ENCODE measurements at regions not wholly inside any gene's neighbourhood (a gene's known extent, or its start where the extent isn't known, plus 50 kb on each side); places are given as distances from the start of the nearest gene placed in this dataset.

DNA sequence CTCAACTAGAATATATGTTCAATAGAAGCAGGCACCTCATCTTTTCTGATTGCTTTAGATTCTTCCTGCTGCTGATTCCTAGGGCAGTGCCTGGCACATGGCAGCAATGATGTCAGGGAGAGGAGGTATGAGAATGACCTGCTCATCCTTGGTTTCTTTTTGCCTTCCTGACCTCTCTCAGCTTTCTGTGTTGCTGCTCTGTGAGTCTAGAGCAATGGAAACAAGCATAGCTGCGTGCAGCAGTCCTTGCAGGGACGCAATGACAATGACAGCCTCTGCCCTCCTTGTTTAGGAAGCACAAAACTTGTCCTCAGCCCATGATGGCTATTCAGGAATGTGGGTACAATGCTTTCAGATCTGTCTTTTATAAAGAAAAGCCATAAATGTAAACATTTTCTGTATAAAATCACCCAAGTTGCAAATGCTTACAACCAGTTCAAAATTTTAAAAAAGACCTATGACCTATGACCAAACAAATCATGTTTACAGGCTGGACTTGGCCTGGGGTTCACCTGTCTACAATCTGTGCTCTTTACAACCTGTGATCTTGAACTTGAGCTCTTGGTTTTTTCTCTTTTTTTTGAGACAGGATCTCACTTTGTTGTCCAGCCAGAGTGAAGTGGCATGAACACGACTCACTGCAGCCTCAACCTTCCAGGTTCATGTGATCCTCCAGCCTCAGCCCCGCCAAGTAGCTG, 549.4 kb upstream of the ATP2B1 start:
- POLR2A ChIA-PET = no interaction called here
- no peaks in the 10 kb centered on the region for H3K36me3 ChIP-seq (ENCODE audit: control insufficient read depth in 2 of 2, insufficient read depth in 2 of 2, low read length in 1 of 2)
- RAD21 ChIA-PET (ENCODE audit: unreplicated experiment) = no interaction called here
- TF ChIP-seq WRNIP1 (IDR thresholded peaks at IDR 0.05; ENCODE audit: borderline replicate concordance, low read depth, low read length) = no peak
- CTCF ChIA-PET = interaction anchor here (1.0 kb wide), 1 partner anchor 13 kb away, joined by 3 read pairs; no protein-coding TSS in a partner anchor
- DNase-seq (ENCODE audit: low read depth, low spot score) (no peak), ATAC-seq (no peak), FAIRE-seq (no peak)
- H3K4me2 ChIP-seq (ENCODE audit: control insufficient read depth, insufficient read depth) = no peak overlapping the region
- 68% methylated on average over 4 of the region's 4 CpGs for WGBS (ENCODE audit: insufficient coverage, insufficient replicate concordance, low lambda C conversion rate, missing lambda C conversion rate)
- peaks cover 5% of the 10 kb centered on the region; the same call in 1 of the 2 replicates for H3K4me1 ChIP-seq (ENCODE audit: control insufficient read depth, insufficient read depth, low read length)
- H3K27ac ChIP-seq (ENCODE audit: control insufficient read depth, insufficient read depth) = no peak overlapping the region
- SMC1A ChIA-PET (ENCODE audit: uncharacterized antibody, unreplicated experiment) = interaction anchor here (1.2 kb wide), 1 partner anchor 660 kb away, joined by 3 read pairs; no protein-coding TSS in a partner anchor
- H2AFZ ChIP-seq (ENCODE audit: control insufficient read depth, low read depth, low read length) = no peak overlapping the region
- H3K9ac ChIP-seq (ENCODE audit: control insufficient read depth, insufficient read depth, low read length) = no peak overlapping the region
- intact Hi-C loops (cut with micrococcal nuclease; ENCODE audit: unreplicated experiment) (no loop called here), in situ Hi-C loops (cut with MboI) (loop anchor here (10.0 kb wide), 1 partner anchor 713 kb away; no protein-coding TSS in a partner anchor)
- H3K79me2 ChIP-seq (ENCODE audit: control insufficient read depth, insufficient read depth, low read length) = no peaks in the 10 kb centered on the region
- no peaks in the 10 kb centered on the region for H3K27me3 ChIP-seq (replicated peaks in 1 of 2; ENCODE audit: control insufficient read depth in 2 of 2, insufficient read depth in 2 of 2, low read length in 1 of 2)
- H3K9me3 ChIP-seq (replicated peaks; ENCODE audit: control insufficient read depth, insufficient read depth, low read length) = no peaks in the 10 kb centered on the region
- H3K4me3 ChIP-seq = no peak overlapping the region
- no peaks in the 10 kb centered on the region for H4K20me1 ChIP-seq (ENCODE audit: control insufficient read depth, insufficient read depth)
- BruUV-seq (replicated peaks) = no TSS peak

DNA sequence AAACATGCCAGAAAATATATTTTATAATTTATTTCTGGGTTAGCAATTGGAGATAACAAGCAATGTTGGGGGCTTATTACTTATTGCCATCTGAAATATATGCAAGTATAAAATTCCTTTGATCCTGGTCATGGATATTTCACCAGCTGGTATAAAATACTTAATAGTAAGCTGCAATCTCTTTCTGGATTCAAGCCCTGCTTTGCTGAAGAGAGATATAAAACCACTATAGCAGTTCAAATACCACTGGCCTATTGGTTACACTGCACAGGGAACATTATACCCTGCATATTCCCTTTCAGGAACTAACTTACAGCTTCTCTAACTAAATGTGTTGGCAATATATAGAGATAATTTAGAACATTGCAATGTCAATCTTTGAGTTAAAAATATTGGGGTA, 546.2 kb upstream of the ATP2B1 start:
- Histone ChIP-seq H3K4me1 (ENCODE audit: control insufficient read depth, insufficient read depth, low read length) (peaks cover 5% of the 10 kb centered on the region; the same call in 1 of the 2 replicates), H3K9ac (ENCODE audit: control insufficient read depth, insufficient read depth, low read length) (no peak overlapping the region), H2AFZ (ENCODE audit: control insufficient read depth, low read depth, low read length) (no peak overlapping the region), H3K79me2 (ENCODE audit: control insufficient read depth, insufficient read depth, low read length) (no peaks in the 10 kb centered on the region), H3K27ac (ENCODE audit: control insufficient read depth, insufficient read depth) (no peak overlapping the region), H4K20me1 (ENCODE audit: control insufficient read depth, insufficient read depth) (no peaks in the 10 kb centered on the region), H3K4me2 (ENCODE audit: control insufficient read depth, insufficient read depth) (no peak overlapping the region), H3K9me3 (replicated peaks; ENCODE audit: control insufficient read depth, insufficient read depth, low read length) (no peaks in the 10 kb centered on the region; the same call in 2 of the 3 replicates), H3K4me3 (no peak overlapping the region), H3K36me3 (ENCODE audit: control insufficient read depth in 2 of 2, insufficient read depth in 2 of 2, low read length in 1 of 2) (no peaks in the 10 kb centered on the region), H3K27me3 (replicated peaks in 1 of 2; ENCODE audit: control insufficient read depth in 2 of 2, insufficient read depth in 2 of 2, low read length in 1 of 2) (no peaks in the 10 kb centered on the region)
- RAD21 ChIA-PET (ENCODE audit: unreplicated experiment) = no interaction called here
- no peak for FAIRE-seq
- ATAC-seq = no peak
- intact Hi-C loops (cut with micrococcal nuclease; ENCODE audit: unreplicated experiment) (loop anchor here (1.0 to 5.0 kb wide), 3 partner anchors 152 to 711 kb away; partner anchors contain the start of gene ATP2B1), in situ Hi-C loops (cut with MboI) (loop anchor here (10.0 kb wide), 1 partner anchor 710 kb away; no protein-coding TSS in a partner anchor)
- DNase-seq (ENCODE audit: low read depth, low spot score) = no peak
- BruUV-seq (replicated peaks) = no TSS peak
- SMC1A ChIA-PET (ENCODE audit: uncharacterized antibody, unreplicated experiment) = interaction anchor here (0.5 to 1.1 kb wide), 3 partner anchors 88 to 633 kb away, joined by 3 to 5 read pairs (median 3); no protein-coding TSS in a partner anchor
- CTCF ChIA-PET = interaction anchor here (0.6 kb wide), 1 partner anchor 712 kb away, joined by 3 read pairs; no protein-coding TSS in a partner anchor
- POLR2A ChIA-PET = no interaction called here
- TF ChIP-seq JUND (IDR thresholded peaks at IDR 0.05; ENCODE audit: low read depth, low read length) (no peak), EP300 (IDR thresholded peaks at IDR 0.05; ENCODE audit: borderline replicate concordance in 1 of 2, control insufficient read depth in 1 of 2, low read depth in 2 of 2, low read length in 2 of 2) (no peak), TBL1XR1 (IDR thresholded peaks at IDR 0.05; ENCODE audit: low read depth, low read length) (no peak), SREBF1 (IDR thresholded peaks at IDR 0.05; ENCODE audit: low read length) (no peak), STAT1 (conservative IDR thresholded peaks at IDR 0.05) (no peak)
- TF ChIP-seq, protein P1, sequence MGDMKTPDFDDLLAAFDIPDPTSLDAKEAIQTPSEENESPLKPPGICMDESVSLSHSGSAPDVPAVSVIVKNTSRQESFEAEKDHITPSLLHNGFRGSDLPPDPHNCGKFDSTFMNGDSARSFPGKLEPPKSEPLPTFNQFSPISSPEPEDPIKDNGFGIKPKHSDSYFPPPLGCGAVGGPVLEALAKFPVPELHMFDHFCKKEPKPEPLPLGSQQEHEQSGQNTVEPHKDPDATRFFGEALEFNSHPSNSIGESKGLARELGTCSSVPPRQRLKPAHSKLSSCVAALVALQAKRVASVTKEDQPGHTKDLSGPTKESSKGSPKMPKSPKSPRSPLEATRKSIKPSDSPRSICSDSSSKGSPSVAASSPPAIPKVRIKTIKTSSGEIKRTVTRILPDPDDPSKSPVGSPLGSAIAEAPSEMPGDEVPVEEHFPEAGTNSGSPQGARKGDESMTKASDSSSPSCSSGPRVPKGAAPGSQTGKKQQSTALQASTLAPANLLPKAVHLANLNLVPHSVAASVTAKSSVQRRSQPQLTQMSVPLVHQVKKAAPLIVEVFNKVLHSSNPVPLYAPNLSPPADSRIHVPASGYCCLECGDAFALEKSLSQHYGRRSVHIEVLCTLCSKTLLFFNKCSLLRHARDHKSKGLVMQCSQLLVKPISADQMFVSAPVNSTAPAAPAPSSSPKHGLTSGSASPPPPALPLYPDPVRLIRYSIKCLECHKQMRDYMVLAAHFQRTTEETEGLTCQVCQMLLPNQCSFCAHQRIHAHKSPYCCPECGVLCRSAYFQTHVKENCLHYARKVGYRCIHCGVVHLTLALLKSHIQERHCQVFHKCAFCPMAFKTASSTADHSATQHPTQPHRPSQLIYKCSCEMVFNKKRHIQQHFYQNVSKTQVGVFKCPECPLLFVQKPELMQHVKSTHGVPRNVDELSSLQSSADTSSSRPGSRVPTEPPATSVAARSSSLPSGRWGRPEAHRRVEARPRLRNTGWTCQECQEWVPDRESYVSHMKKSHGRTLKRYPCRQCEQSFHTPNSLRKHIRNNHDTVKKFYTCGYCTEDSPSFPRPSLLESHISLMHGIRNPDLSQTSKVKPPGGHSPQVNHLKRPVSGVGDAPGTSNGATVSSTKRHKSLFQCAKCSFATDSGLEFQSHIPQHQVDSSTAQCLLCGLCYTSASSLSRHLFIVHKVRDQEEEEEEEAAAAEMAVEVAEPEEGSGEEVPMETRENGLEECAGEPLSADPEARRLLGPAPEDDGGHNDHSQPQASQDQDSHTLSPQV (IDR thresholded peaks at IDR 0.05) = no peak
- TF ChIP-seq, protein P2, sequence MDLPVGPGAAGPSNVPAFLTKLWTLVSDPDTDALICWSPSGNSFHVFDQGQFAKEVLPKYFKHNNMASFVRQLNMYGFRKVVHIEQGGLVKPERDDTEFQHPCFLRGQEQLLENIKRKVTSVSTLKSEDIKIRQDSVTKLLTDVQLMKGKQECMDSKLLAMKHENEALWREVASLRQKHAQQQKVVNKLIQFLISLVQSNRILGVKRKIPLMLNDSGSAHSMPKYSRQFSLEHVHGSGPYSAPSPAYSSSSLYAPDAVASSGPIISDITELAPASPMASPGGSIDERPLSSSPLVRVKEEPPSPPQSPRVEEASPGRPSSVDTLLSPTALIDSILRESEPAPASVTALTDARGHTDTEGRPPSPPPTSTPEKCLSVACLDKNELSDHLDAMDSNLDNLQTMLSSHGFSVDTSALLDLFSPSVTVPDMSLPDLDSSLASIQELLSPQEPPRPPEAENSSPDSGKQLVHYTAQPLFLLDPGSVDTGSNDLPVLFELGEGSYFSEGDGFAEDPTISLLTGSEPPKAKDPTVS (IDR thresholded peaks at IDR 0.05; ENCODE audit: low read depth, low read length) = no peak

All from GM12878 (cell line).